Gastrocnemius medialis (tissue), 4 donors: ENCODE measurements at regions not wholly inside any gene's neighbourhood (a gene's known extent, or its start where the extent isn't known, plus 50 kb on each side); places are given as distances from the start of the nearest gene placed in this dataset.

ENCODE experiments used
- POLR2A ChIP-seq, 2 donors: fragments of 450-650 bp; IDR thresholded peaks; one replicate each; pipeline ENCODE4 v1.6.1; 2017; ENCODE audit warnings: antibody characterized with exemption in 2 of 2, mild to moderate bottlenecking in 2 of 2, moderate library complexity in 2 of 2
- TF ChIP-seq, protein P1 (sequence below), 5 experiments: fragments of 450-650 bp in 3 of 5; fragments of 200-600 bp in 2 of 5; sonication (generic) in 2 of 5; IDR thresholded peaks in 4 of 5; conservative IDR thresholded peaks in 1 of 5; 1 replicate in 4 of 5; 2 replicates in 1 of 5; pipeline ENCODE4 v1.5.1; 2016 to 2019; ENCODE audit warnings: antibody characterized with exemption in 5 of 5, mild to moderate bottlenecking in 3 of 5, moderate library complexity in 3 of 5

DNA sequence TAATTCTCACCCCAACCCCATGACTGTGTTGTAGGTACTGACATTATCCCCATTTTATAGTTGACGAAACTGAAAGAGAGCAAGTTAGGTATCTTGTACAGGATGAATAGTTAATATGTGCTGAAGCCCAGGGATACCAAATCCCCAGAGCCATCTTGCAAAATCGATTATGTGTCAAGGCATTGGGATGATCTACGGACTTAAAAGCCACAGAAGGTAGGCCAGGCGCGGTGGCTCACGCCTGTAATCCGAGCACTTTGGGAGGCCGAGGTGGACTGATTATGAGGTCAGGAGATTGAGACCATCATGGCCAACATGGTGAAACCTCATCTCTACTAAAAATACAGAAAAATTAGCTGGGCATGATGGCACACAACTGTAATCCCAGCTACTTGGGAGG, 242.4 kb upstream of the RHOBTB1 start:
- TF ChIP-seq, protein P1, sequence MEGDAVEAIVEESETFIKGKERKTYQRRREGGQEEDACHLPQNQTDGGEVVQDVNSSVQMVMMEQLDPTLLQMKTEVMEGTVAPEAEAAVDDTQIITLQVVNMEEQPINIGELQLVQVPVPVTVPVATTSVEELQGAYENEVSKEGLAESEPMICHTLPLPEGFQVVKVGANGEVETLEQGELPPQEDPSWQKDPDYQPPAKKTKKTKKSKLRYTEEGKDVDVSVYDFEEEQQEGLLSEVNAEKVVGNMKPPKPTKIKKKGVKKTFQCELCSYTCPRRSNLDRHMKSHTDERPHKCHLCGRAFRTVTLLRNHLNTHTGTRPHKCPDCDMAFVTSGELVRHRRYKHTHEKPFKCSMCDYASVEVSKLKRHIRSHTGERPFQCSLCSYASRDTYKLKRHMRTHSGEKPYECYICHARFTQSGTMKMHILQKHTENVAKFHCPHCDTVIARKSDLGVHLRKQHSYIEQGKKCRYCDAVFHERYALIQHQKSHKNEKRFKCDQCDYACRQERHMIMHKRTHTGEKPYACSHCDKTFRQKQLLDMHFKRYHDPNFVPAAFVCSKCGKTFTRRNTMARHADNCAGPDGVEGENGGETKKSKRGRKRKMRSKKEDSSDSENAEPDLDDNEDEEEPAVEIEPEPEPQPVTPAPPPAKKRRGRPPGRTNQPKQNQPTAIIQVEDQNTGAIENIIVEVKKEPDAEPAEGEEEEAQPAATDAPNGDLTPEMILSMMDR (IDR thresholded peaks at IDR 0.05 in 4 of 5, conservative IDR thresholded peaks at IDR 0.05 in 1 of 5): no peak
- no peak for TF ChIP-seq POLR2A (IDR thresholded peaks at IDR 0.05)
